Prostate gland (tissue), 2 donors: ENCODE measurements at regions not wholly inside any gene's neighbourhood (a gene's known extent, or its start where the extent isn't known, plus 50 kb on each side); places are given as distances from the start of the nearest gene placed in this dataset.
A peak's percentile ranks its signal among the peaks of the same experiment; 100 is the strongest.
"Not testable (repeated sequence)": the region's sequence is repeated elsewhere in the genome, so short reads cannot be mapped to it uniquely, and the experiment has no call there.

ENCODE experiments used
- DNase-seq: peaks from one replicate; pipeline ENCODE4 v3.0.0-alpha.2; 2019; ENCODE audit warnings: low spot score
- H3K27ac ChIP-seq, 2 donors: fragments of 200-600 bp; sonication (generic); 2 replicates each; pipeline ENCODE4 v1.5.1; 2017 to 2019
- H3K27me3 ChIP-seq: fragments of 200-600 bp; sonication (generic); replicated peaks from 2 replicates; pipeline ENCODE4 v1.5.1; 2019; ENCODE audit not compliant: insufficient read depth
- H3K36me3 ChIP-seq, 2 donors: fragments of 200-600 bp; sonication (generic); 1 replicate in 1 of 2; 2 replicates in 1 of 2; pipeline versions ENCODE4 v1.5.1 to v1.8.1; 2017 to 2019
- H3K4me1 ChIP-seq: fragments of 200-600 bp; sonication (generic); replicated peaks from 2 replicates; pipeline ENCODE4 v1.5.1; 2019
- H3K4me3 ChIP-seq, 2 donors: fragments of 200-600 bp; sonication (generic); 2 replicates each; pipeline ENCODE4 v1.5.1; 2017 to 2019
- H3K9me3 ChIP-seq: fragments of 200-600 bp; sonication (generic); 2 replicates; pipeline ENCODE4 v1.5.1; 2017
- CTCF ChIP-seq, 4 experiments: fragments of 200-600 bp in 2 of 4; fragments of 450-650 bp in 2 of 4; sonication (generic) in 2 of 4; IDR thresholded peaks; 1 replicate in 3 of 4; 2 replicates in 1 of 4; pipeline ENCODE4 v1.5.1; 2016 to 2019; ENCODE audit warnings: antibody characterized with exemption in 4 of 4, mild to moderate bottlenecking in 2 of 4, moderate library complexity in 2 of 4
- POLR2A ChIP-seq: fragments of 450-650 bp; IDR thresholded peaks from one replicate; pipeline ENCODE4 v1.6.1; 2016; ENCODE audit warnings: antibody characterized with exemption, mild to moderate bottlenecking
- POLR2AphosphoS5 ChIP-seq: sonication (generic); formaldehyde crosslinking; IDR thresholded peaks from one replicate; pipeline ENCODE4 v1.6.1; 2017; ENCODE audit warnings: antibody characterized with exemption
- WGBS: methylation state at CpG from one replicate; pipeline ENCODE4 v1.1.5; 2018; 5-methylcytosine and 5-hydroxymethylcytosine counted together
- intact Hi-C: fragments of 100-400 bp; cut with DNase I; formaldehyde crosslinking; loops from one replicate; pipeline ENCODE4 v1.14.2; 2022

GRCh38 chr22:34416022-34416860, 496.0 kb upstream of the LARGE1 start:
- no peak for TF ChIP-seq CTCF (IDR thresholded peaks at IDR 0.05)
- Histone ChIP-seq H3K4me3 (no peak overlapping the region), H3K27me3 (no peaks in the 10 kb centered on the region), H3K4me1 (no peaks in the 10 kb centered on the region), H3K27ac (no peak overlapping the region), H3K36me3 (no peaks in the 10 kb centered on the region), H3K9me3 (no peaks in the 10 kb centered on the region)
- 38% methylated on average over 7 of the region's 7 CpGs for WGBS
- intact Hi-C loops = no loop called here
- DNase-seq = no peak

- H3K27ac ChIP-seq, H3K9me3 ChIP-seq, H3K36me3 ChIP-seq, H3K4me3 ChIP-seq, H3K27me3 ChIP-seq, intact Hi-C loops, DNase-seq, H3K4me1 ChIP-seq: not testable (repeated sequence)
- WGBS = 94% methylated on average over 8 of the region's 8 CpGs
Observed at GRCh38 chr22:34422948-34423347, 502.7 kb upstream of the LARGE1 start.

- intact Hi-C loops = no loop called here
- Histone ChIP-seq H3K36me3 (no peaks in the 10 kb centered on the region), H3K27me3 (no peaks in the 10 kb centered on the region), H3K4me3 (no peak overlapping the region), H3K4me1 (no peaks in the 10 kb centered on the region), H3K9me3 (no peaks in the 10 kb centered on the region), H3K27ac (no peak overlapping the region)
- TF ChIP-seq POLR2AphosphoS5 (peak; percentile 73), CTCF (IDR thresholded peaks at IDR 0.05) (no peak)
- DNase-seq = peak; percentile 57
- WGBS = 21% methylated on average over 4 of the region's 4 CpGs
Observed at GRCh38 chr22:34427436-34427835, 507.2 kb upstream of the LARGE1 start.

GRCh38 chr22:34427841-34428240, 507.6 kb upstream of the LARGE1 start:
- Histone ChIP-seq H3K27ac (no peak overlapping the region), H3K36me3 (no peaks in the 10 kb centered on the region), H3K9me3 (no peaks in the 10 kb centered on the region), H3K4me1 (no peaks in the 10 kb centered on the region), H3K4me3 (no peak overlapping the region), H3K27me3 (no peaks in the 10 kb centered on the region)
- 61% methylated on average over 1 of the region's 1 CpG for WGBS
- TF ChIP-seq CTCF (IDR thresholded peaks at IDR 0.05) = no peak
- no peak for TF ChIP-seq POLR2AphosphoS5
- no peak for TF ChIP-seq POLR2A
- no peak for DNase-seq
- intact Hi-C loops = no loop called here

GRCh38 chr22:34429314-34429713, 509.0 kb upstream of the LARGE1 start:
- TF ChIP-seq CTCF (IDR thresholded peaks at IDR 0.05) (no peak), POLR2AphosphoS5 (no peak), POLR2A (no peak)
- H3K4me1 ChIP-seq = no peaks in the 10 kb centered on the region
- H3K9me3 ChIP-seq = no peaks in the 10 kb centered on the region
- no peak overlapping the region for H3K4me3 ChIP-seq
- intact Hi-C loops = no loop called here
- H3K27me3 ChIP-seq = no peaks in the 10 kb centered on the region
- WGBS = 78% methylated on average over 5 of the region's 5 CpGs
- DNase-seq = no peak
- H3K36me3 ChIP-seq = no peaks in the 10 kb centered on the region
- no peak overlapping the region for H3K27ac ChIP-seq
